SK-N-SH (cell line): ENCODE measurements at regions not wholly inside any gene's neighbourhood (a gene's known extent, or its start where the extent isn't known, plus 50 kb on each side); places are given as distances from the start of the nearest gene placed in this dataset.

Source experiments
- CHD2 ChIP-seq: fragments of 150-350 bp; IDR thresholded peaks from 2 replicates; pipeline ENCODE4 v1.6.1; 2018; ENCODE audit warnings: low read length; ENCODE audit not compliant: partially characterized antibody
- CTCF ChIP-seq: fragments of 200-600 bp; sonication (generic); IDR thresholded peaks from 2 replicates; pipeline ENCODE4 v1.6.1; 2017; ENCODE audit warnings: antibody characterized with exemption, mild to moderate bottlenecking, moderate library complexity
- FOXJ3 ChIP-seq: sonication (generic); formaldehyde crosslinking; IDR thresholded peaks from 2 replicates; pipeline ENCODE4 v1.5.1; 2020; ENCODE audit warnings: mild to moderate bottlenecking, missing genetic modification reagents
- MAX ChIP-seq: IDR thresholded peaks from 2 replicates; pipeline ENCODE4 v1.4.0; 2012; ENCODE audit warnings: low read depth
- NFIC ChIP-seq: IDR thresholded peaks from 2 replicates; pipeline ENCODE4 v1.4.0; 2012; ENCODE audit warnings: borderline replicate concordance
- RCOR1 ChIP-seq: fragments of 150-350 bp; IDR thresholded peaks from 2 replicates; pipeline ENCODE4 v1.6.1; 2017; ENCODE audit warnings: antibody characterized with exemption, low read length
- RXRA ChIP-seq: IDR thresholded peaks from 2 replicates; pipeline ENCODE4 v1.4.0; 2012; ENCODE audit warnings: low read depth, mild to moderate bottlenecking, borderline replicate concordance
- SIN3A ChIP-seq: IDR thresholded peaks from 2 replicates; pipeline ENCODE4 v1.6.1; 2012; ENCODE audit warnings: low read depth, mild to moderate bottlenecking, low read length, moderate library complexity, borderline replicate concordance
- SMC3 ChIP-seq: IDR thresholded peaks from 2 replicates; pipeline ENCODE4 v1.6.1; 2012; ENCODE audit warnings: low read depth, low read length, improper control_type of control experiment
- TAF1 ChIP-seq: IDR thresholded peaks from 2 replicates; pipeline ENCODE4 v1.6.1; 2012; ENCODE audit warnings: low read depth, mild to moderate bottlenecking, low read length, moderate library complexity, borderline replicate concordance
- TEAD4 ChIP-seq: IDR thresholded peaks from 2 replicates; pipeline ENCODE4 v1.4.0; 2012; ENCODE audit warnings: mild to moderate bottlenecking, borderline replicate concordance; ENCODE audit not compliant: insufficient read depth
- USF2 ChIP-seq: fragments of 150-350 bp; IDR thresholded peaks from 2 replicates; pipeline ENCODE4 v1.6.1; 2017; ENCODE audit warnings: antibody characterized with exemption, low read length, low read depth, borderline replicate concordance

GRCh38 chr11:24264868-24265267 is 232.0 kb upstream of the LUZP2 start:
- no peak for TF ChIP-seq FOXJ3
- no peak for TF ChIP-seq NFIC
- TF ChIP-seq CTCF: no peak
- no peak for TF ChIP-seq CHD2
- TF ChIP-seq RXRA: no peak
- no peak for TF ChIP-seq SMC3
- TF ChIP-seq TAF1: no peak
- no peak for TF ChIP-seq MAX
- no peak for TF ChIP-seq USF2
- no peak for TF ChIP-seq TEAD4
- no peak for TF ChIP-seq RCOR1
- TF ChIP-seq SIN3A: no peak
